ENCODE measurements at regions not wholly inside any gene's neighbourhood (a gene's known extent, or its start where the extent isn't known, plus 50 kb on each side); places are given as distances from the start of the nearest gene placed in this dataset.
"Not testable (repeated sequence)": the region's sequence is repeated elsewhere in the genome, so short reads cannot be mapped to it uniquely, and the experiment has no call there.

DNA sequence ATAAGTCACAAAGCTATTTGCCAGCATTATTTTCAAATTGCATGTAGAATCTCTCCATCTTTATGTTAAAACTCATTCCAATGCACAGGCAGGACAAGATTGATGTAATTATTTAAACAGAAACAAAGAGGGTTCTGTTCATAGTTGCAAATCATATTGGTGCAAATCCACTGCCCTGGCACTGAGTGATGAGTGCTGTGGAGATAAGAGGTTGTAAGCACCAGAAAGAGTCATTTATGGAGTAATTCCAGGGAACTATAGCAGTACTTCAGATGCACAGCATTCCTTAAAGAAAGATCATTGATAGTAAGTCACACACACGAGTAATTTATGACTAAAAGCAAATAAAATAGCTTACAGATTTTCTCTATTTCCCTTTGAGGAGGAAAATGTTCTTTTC, 337.7 kb upstream of the CTSO start:
- H3K27ac ChIP-seq = no peak overlapping the region

DNA sequence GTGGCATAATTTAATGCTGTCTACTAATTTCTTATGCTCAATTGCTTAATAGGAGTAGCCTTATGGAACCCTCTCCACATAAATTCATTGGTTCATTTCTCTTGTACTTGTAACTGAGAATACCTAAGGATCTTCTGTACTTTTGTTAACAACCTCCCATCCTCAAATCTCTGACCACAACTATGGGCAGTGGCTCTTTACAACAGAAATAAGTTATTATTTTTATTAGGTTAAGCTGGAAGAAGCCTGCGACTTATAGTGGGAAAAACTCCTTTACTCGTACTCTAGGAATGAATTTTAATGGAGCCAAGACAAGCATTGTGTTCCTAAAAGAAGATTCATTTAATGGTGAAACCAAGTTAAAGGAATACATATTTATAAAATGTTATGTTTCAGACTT, 337.1 kb upstream of the CTSO start:
- no peak for TF ChIP-seq ZFX (IDR thresholded peaks at IDR 0.05)
- TF ChIP-seq, protein P1, sequence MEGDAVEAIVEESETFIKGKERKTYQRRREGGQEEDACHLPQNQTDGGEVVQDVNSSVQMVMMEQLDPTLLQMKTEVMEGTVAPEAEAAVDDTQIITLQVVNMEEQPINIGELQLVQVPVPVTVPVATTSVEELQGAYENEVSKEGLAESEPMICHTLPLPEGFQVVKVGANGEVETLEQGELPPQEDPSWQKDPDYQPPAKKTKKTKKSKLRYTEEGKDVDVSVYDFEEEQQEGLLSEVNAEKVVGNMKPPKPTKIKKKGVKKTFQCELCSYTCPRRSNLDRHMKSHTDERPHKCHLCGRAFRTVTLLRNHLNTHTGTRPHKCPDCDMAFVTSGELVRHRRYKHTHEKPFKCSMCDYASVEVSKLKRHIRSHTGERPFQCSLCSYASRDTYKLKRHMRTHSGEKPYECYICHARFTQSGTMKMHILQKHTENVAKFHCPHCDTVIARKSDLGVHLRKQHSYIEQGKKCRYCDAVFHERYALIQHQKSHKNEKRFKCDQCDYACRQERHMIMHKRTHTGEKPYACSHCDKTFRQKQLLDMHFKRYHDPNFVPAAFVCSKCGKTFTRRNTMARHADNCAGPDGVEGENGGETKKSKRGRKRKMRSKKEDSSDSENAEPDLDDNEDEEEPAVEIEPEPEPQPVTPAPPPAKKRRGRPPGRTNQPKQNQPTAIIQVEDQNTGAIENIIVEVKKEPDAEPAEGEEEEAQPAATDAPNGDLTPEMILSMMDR (conservative IDR thresholded peaks at IDR 0.05) = no peak
- no peak overlapping the region for H3K27ac ChIP-seq

More for the DNA sequence above, 337.7 kb upstream of the CTSO start:
- TF ChIP-seq, protein P1 (conservative IDR thresholded peaks at IDR 0.05) = no peak
- TF ChIP-seq ZFX (IDR thresholded peaks at IDR 0.05) = no peak

DNA sequence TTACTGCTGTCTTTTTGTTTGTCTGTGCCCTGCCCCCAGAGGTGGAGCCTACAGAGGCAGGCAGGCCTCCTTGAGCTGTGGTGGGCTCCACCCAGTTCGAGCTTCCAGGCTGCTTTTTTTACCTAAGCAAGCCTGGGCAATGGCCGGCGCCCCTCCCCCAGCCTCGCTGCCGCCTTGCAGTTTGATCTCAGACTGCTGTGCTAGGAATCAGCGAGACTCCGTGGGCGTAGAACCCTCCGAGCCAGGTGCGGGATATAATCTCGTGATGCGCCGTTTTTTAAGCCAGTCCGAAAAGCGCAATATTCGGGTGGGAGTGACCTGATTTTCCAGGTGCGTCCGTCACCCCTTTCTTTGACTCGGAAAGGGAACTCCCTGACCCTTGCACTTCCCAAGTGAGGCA, 336.4 kb upstream of the CTSO start:
- H3K27ac ChIP-seq = not testable (repeated sequence)

DNA sequence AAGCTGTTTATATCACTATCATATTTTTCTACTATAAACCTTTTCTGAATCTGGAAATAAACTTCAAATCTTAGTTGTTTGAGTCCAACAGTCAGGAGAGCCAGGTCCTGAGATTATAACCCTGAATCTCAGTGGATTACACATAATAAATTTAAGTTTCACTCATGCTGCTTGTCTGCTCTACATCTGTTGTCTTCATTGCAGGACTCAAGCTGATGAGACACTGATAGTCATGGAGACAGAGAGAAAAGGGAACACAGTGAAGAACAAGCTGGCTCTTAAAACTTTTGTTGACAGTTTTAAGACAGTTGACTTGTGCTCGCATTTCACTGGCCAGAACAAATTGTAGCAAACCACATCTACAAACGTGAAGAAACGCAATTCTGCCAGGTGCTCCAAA, 327.0 kb upstream of the CTSO start:
- no peak overlapping the region for H3K27ac ChIP-seq
- TF ChIP-seq, protein P1 (conservative IDR thresholded peaks at IDR 0.05) = no peak

DNA sequence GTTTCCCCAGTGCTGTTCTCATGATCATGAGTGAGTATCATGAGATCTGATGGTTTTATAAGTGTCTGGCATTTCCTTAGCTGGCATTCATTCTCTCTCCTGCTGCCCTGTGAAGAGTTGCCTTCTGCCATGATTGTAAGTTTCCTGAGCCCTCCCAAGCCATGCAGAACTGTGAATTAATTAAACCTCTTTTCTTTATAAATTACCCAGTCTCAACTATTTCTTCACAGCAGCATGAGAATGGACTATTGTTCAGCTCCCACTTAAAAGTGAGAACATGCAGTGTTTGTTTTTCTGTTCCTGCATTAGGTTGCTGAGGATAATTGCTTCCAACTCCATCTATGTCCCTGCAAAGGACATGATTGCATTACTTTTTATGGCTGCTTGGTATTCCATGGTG, 311.7 kb upstream of the CTSO start:
- TF ChIP-seq, protein P1 (conservative IDR thresholded peaks at IDR 0.05) = no peak
- TF ChIP-seq ZFX (IDR thresholded peaks at IDR 0.05) = no peak
- no peak overlapping the region for H3K27ac ChIP-seq

DNA sequence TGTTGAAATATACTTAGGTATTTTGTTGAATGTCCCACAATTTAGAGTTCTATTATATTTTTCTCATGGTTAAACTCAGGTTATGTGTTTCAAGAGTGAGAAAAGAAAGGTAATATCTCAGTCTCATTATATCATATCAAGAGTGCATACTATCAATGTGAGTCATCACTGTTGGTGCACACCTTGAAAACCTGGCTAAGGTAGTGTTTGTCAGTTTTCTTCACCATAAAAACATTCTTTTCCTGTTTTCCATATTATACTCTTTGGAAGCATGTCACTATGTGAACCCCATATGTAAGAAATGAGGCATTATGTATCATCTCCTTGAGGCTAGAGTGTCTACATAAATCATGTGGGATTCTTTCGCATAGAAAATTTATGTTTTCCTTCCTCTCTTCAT, 307.6 kb upstream of the CTSO start:
- no peak overlapping the region for H3K27ac ChIP-seq
- no peak for TF ChIP-seq ZFX (IDR thresholded peaks at IDR 0.05)
- TF ChIP-seq, protein P1 (conservative IDR thresholded peaks at IDR 0.05) = no peak

DNA sequence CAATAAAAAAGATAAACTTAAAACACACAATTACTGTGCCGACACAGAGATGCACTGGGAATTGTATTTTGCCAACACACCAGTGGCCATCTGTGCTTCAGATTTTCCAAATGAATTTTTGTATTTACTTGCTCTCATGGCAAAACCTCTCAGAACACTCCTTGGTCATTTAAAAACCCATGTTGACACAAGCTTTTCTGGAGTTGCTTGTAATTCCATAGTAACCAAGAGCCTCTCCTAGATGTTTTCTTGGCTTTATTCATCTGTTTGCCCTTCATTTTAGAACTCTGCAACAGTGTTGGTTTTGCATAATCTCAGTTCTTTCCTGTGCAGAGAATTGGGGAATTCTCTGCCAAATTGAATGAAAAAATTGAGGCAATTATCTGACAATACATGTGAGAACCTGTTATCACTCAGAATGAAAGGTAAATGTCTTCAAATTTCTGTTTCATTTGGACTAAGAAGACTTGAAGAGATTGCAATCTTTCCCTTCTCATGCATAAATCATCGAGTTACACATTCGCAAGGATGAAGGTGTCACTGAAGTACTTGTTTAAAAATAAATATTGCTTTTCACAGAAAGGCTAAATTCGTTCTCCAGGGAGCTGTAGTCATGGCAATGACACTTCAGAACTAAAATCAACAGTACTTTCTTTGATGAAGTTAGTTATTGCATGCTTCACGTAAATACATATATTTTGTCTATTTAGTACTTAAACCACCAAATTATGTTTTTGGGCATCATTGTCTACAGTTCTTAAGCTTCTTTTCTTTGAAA, 301.8 kb upstream of the CTSO start:
- no peak for TF ChIP-seq ZFX (IDR thresholded peaks at IDR 0.05)
- TF ChIP-seq, protein P1 (conservative IDR thresholded peaks at IDR 0.05) = no peak
- no peak overlapping the region for H3K27ac ChIP-seq

DNA sequence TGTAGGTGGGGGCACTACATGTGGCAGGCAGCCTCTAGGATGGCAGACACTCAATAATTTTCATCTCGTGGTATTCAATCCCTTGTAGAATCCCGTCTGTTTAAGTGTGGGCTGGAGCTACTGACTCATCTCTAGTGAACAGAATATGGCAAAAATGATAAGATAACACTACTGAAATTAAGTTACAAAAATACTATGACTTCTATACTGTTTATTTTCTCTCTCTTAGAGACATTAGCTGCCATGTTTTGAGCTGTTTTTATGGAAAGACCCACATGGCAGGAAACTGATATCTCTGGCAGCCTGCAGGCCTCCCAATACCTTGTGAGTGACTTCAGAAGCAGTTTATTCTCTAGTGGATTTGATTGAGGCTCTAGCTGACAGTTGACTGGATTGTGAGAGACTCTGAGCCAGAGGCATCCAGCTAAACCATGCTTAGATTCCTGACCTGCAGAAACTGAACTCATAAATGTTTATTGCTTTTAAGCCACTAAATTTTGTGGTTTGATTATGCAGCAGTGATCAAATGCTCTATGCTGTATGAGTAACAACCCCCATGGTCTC, 298.8 kb upstream of the CTSO start:
- no peak overlapping the region for H3K27ac ChIP-seq
- TF ChIP-seq, protein P1 (conservative IDR thresholded peaks at IDR 0.05) = no peak
